Fibroblast of skin of back (primary cell): ENCODE measurements at regions not wholly inside any gene's neighbourhood (a gene's known extent, or its start where the extent isn't known, plus 50 kb on each side); places are given as distances from the start of the nearest gene placed in this dataset.

Experiments
- DNase-seq: peaks from one replicate; pipeline ENCODE4 v3.0.0-alpha.2; 2013

DNA sequence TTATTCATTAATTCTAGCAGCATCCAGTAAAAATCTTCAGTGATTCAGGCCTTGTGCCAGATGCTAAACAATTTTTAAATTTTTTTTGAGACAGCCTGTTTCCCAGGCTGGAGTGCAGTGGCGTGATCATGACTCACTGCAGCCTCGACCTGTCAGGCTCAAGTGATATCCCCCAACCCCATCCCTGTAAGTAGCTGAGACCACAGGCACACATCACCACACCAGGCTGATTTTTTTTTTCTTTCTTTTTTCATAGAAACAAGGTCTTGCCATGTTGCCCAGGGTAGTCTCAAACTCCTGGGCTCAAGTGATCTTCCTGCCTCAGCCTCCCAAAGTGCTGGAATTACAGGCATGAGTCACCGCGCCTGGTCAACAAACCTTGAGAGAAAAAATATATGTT, 705.5 kb downstream of the ARAP2 start:
- DNase-seq: peak; percentile 1

- no peak for DNase-seq
Measured at GRCh38 chr4:35539404-35540055, 704.8 kb downstream of the ARAP2 start.

GRCh38 chr4:35541146-35541887, 703.0 kb downstream of the ARAP2 start:
- DNase-seq: no peak

DNA sequence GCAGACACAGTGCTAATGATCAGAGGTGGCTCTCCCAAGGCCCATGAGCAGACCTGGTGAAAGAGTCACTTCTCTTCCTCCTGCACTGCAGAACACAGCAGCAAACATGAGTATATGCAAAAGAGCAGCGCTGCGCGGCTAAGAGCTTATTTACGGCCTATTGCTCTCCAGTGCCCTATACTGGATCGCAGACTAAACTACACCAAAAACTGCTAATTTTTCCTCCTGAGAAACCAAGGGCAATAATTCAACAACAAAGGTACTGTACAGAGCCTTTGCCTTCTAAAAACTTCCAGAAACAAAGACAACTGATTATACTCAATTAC, 702.5 kb downstream of the ARAP2 start:
- no peak for DNase-seq

DNA sequence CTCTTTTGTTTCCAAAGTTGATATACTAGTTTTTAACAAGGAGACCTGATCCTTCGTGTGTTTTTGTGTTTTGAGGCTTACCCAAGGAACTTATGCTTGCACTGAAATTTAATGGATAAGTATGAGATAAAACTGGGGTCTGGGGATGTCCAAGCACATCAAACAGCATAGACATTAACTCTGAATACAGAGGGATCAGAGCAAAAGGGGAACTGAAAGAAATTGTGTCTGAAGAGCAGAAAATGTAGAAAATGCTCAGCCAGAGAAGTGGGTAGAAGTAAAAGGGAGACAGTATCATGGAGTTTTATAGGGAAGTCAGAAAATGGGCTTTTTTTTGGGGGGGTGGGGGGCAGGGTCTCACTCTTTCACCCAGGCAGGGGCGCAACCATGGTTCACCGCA, 695.4 kb downstream of the ARAP2 start:
- DNase-seq: no peak

GRCh38 chr4:35556387-35556786, 687.9 kb downstream of the ARAP2 start:
- DNase-seq: no peak

GRCh38 chr4:35559559-35560365, 684.6 kb downstream of the ARAP2 start:
- no peak for DNase-seq

DNA sequence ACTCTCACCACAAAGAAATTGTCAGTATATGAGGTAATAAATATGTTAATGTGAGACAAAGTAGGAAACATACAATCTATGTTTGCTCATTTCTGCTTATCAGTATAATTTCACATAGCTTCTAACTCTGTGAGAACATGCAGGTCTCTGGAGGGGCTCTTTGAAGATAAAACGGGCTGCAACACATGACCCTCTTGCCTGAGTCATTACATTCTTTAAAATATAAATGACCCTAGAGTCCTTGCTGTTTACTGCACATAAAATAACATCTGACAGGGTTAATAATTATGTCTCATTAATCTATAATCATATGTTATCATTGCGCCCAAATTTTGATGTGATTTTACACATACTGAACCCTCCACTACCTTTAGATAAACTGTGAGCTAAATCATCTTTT, 681.5 kb downstream of the ARAP2 start:
- DNase-seq: no peak

- DNase-seq: no peak
Measured at GRCh38 chr4:35565640-35566039, 678.7 kb downstream of the ARAP2 start.

- DNase-seq: no peak
Measured at GRCh38 chr4:35591035-35591434, 653.3 kb downstream of the ARAP2 start.

DNA sequence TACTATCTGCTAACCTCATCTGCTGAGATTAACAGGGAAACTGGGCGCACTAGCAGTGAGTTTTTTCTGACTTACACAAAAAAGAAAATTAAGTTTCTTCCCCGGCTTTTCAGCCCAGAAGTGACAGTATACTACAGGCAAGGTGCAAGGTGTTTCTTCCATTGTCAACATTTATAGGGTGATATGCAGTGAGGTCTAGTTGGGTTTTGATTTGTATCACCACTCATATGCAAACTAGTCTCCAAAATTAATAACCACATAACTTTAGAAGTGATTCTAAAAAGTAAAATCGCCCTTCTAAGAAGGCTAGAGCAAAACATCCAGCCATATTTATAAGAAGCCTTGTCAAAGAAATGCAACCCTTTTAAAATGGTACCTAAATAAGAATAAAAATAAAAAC, 640.1 kb downstream of the ARAP2 start:
- DNase-seq: no peak

DNA sequence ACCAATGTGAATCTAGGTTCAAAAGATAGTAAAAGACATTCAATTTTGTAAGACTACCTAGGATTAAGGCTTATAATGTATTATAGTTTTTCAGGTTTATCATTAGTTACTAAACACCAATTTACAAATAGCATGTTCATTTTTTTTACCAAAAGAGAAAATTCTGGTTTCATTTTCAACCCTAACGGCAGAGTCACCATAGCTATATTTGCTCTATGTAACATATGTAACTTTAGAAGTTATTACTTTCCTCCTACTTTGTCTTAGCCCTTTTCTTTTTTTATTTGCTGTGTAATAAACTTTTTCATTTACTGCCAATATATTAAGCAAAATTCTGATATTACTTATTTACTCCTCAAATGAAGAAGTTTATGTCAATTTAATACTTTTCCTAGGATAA, 639.6 kb downstream of the ARAP2 start:
- DNase-seq: no peak

DNA sequence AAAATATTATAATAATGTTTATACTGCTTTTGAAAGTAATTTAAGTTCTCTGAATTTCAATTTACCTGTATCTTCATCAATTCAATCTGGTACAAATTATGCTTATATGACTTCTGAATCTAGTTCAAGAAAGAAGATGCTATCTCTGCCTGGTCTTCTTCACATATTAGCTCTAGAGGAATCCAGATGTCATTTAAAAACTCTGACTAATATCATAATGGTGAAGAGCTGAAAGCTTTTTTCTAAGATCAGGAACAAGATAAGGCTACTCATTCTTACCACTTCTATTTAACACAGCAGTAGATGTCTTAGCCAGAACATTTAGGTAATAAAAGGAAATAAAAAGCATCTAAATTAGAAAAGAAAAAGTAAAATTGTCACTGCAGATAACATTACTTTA, 636.1 kb downstream of the ARAP2 start:
- no peak for DNase-seq

GRCh38 chr4:35614120-35614519, 630.2 kb downstream of the ARAP2 start:
- DNase-seq: no peak

DNA sequence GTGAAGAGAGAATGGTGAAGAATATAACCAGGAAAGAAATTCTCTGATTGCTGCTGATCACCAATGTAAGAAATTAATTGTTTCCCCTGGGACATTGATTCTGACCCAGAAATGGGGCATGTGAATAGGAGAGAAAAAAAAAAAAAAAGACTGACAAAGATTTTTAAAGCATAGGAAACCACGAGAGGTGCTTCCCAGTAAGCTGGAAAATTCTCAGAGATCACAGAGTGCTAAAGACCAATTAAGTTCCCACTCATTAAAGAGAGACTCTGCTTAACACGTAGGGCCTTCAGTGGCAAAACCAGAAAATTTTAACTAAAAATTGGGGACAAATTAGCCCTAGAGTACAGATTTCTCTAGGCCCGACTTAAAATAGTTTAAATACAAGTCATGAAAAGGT, 604.4 kb downstream of the ARAP2 start:
- no peak for DNase-seq

DNA sequence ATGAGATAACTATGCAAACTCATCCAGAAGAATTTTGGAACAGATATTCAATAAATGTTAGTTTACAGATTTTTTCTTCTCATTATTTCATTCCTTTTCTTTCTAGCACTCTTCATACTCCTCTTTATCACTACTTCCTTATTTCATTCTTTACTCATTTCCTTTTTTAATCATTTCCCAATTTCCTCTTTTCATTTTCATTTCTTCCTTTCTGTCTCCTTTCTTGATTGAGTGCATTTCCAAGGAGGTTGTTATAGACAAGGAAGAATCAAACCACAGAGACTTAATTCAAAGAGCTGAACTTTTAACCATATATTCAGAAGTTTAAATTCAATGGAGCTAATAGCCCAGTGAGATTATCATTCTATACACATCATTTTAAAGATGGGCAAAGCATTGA, 600.7 kb downstream of the ARAP2 start:
- DNase-seq: no peak

- peak; percentile 2 for DNase-seq
Measured at GRCh38 chr4:35644591-35644990, 599.7 kb downstream of the ARAP2 start.

GRCh38 chr4:35649011-35649410, 595.3 kb downstream of the ARAP2 start:
- no peak for DNase-seq

- DNase-seq: no peak
Measured at GRCh38 chr4:35649778-35650177, 594.5 kb downstream of the ARAP2 start.

- no peak for DNase-seq
Measured at GRCh38 chr4:35652197-35652596, 592.1 kb downstream of the ARAP2 start.

- DNase-seq: no peak
Measured at GRCh38 chr4:35653451-35653850, 590.9 kb downstream of the ARAP2 start.

DNA sequence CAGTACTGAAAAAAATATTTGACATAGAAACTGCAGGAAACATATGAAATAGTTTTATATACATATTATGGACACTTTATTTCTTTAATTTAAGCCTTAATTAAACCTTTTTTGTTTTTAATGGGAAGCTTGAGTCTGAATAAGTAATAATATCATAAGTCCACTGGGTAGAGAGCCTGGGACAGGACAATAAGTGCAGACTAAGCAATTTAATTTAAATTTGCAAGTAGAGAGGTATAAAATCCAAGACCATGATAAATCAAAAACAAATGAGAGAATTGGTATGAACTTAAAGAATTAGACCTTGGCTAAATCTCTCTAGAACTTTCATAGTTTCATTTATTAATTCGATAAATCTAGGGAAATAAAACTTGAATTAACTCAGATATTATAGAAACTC, 571.2 kb downstream of the ARAP2 start:
- DNase-seq: no peak

GRCh38 chr4:35684755-35685154, 559.6 kb downstream of the ARAP2 start:
- DNase-seq: no peak

GRCh38 chr4:35689870-35690269, 554.4 kb downstream of the ARAP2 start:
- DNase-seq: no peak
